Nephron (organoid): ENCODE measurements at regions not wholly inside any gene's neighbourhood (a gene's known extent, or its start where the extent isn't known, plus 50 kb on each side); places are given as distances from the start of the nearest gene placed in this dataset.

Experiments
- H3K27ac Mint-ChIP-seq, 3 experiments: 2 replicates each; pipeline ENCODE4 v1.8.0; 2020; ENCODE audit warnings: mixed read lengths in 3 of 3, mild to moderate bottlenecking in 2 of 3, moderate library complexity in 1 of 3
- H3K27me3 Mint-ChIP-seq: 2 replicates; pipeline ENCODE4 v1.8.0; 2021; ENCODE audit warnings: low read depth, mild to moderate bottlenecking, moderate library complexity, mixed read lengths
- H3K36me3 Mint-ChIP-seq: 2 replicates; pipeline ENCODE4 v1.8.0; 2020; ENCODE audit warnings: low read depth, mixed read lengths
- H3K4me1 Mint-ChIP-seq: 2 replicates; pipeline ENCODE4 v1.8.0; 2020; ENCODE audit warnings: mixed read lengths
- H3K4me3 Mint-ChIP-seq, 3 experiments: 2 replicates each; pipeline ENCODE4 v1.8.0; 2020; ENCODE audit warnings: mild to moderate bottlenecking in 3 of 3, mixed read lengths in 3 of 3, moderate library complexity in 2 of 3
- H3K9me3 Mint-ChIP-seq: 2 replicates; pipeline ENCODE4 v1.8.0; 2020; ENCODE audit warnings: mixed read lengths
- CTCF ChIP-seq, 3 experiments: fragments of 200-600 bp; sonication (generic); IDR thresholded peaks; one replicate each; pipeline ENCODE4 v1.5.0; 2021; ENCODE audit warnings: antibody characterized with exemption in 3 of 3; ENCODE audit not compliant: unreplicated experiment in 3 of 3

- Mint-ChIP-seq H3K4me1 (no peaks in the 10 kb centered on the region), H3K36me3 (no peaks in the 10 kb centered on the region), H3K27ac (no peak overlapping the region), H3K9me3 (peaks cover 3% of the 10 kb centered on the region), H3K4me3 (no peak overlapping the region), H3K27me3 (peaks cover 37% of the 10 kb centered on the region)
- no peak for TF ChIP-seq CTCF (IDR thresholded peaks at IDR 0.05; ENCODE audit: unreplicated experiment in 3 of 3)
Measured at GRCh38 chr7:69129524-69129923, 468.8 kb upstream of the AUTS2 start.

GRCh38 chr7:69129951-69130350 is 468.3 kb upstream of the AUTS2 start:
- Mint-ChIP-seq H3K4me3 (no peak overlapping the region), H3K4me1 (no peaks in the 10 kb centered on the region), H3K27me3 (peaks cover 39% of the 10 kb centered on the region), H3K36me3 (no peaks in the 10 kb centered on the region), H3K27ac (no peak overlapping the region), H3K9me3 (peaks cover 3% of the 10 kb centered on the region)
- no peak for TF ChIP-seq CTCF (IDR thresholded peaks at IDR 0.05; ENCODE audit: unreplicated experiment in 3 of 3)

- Mint-ChIP-seq H3K9me3 (peaks cover 3% of the 10 kb centered on the region), H3K27me3 (peaks cover 39% of the 10 kb centered on the region), H3K4me3 (no peak overlapping the region), H3K4me1 (no peaks in the 10 kb centered on the region), H3K27ac (no peak overlapping the region), H3K36me3 (no peaks in the 10 kb centered on the region)
- no peak for TF ChIP-seq CTCF (IDR thresholded peaks at IDR 0.05; ENCODE audit: unreplicated experiment in 3 of 3)
Measured at GRCh38 chr7:69130396-69130795, 467.9 kb upstream of the AUTS2 start.

GRCh38 chr7:69134316-69134715 is 464.0 kb upstream of the AUTS2 start:
- H3K27ac Mint-ChIP-seq = no peak overlapping the region
- H3K27me3 Mint-ChIP-seq = peaks cover 27% of the 10 kb centered on the region

GRCh38 chr7:69147631-69148030 is 450.6 kb upstream of the AUTS2 start:
- Mint-ChIP-seq H3K4me1 (no peaks in the 10 kb centered on the region), H3K27me3 (peaks cover 21% of the 10 kb centered on the region)
- TF ChIP-seq CTCF (IDR thresholded peaks at IDR 0.05; ENCODE audit: unreplicated experiment in 3 of 3) = no peak

More at GRCh38 chr7:69134316-69134715, 464.0 kb upstream of the AUTS2 start:
- Mint-ChIP-seq H3K4me3 (no peak overlapping the region), H3K36me3 (peaks cover 8% of the 10 kb centered on the region), H3K9me3 (peaks cover 26% of the 10 kb centered on the region), H3K4me1 (no peaks in the 10 kb centered on the region)
- no peak for TF ChIP-seq CTCF (IDR thresholded peaks at IDR 0.05; ENCODE audit: unreplicated experiment in 3 of 3)

More at GRCh38 chr7:69147631-69148030, 450.6 kb upstream of the AUTS2 start:
- Mint-ChIP-seq H3K9me3 (peaks cover 6% of the 10 kb centered on the region), H3K4me3 (no peak overlapping the region), H3K36me3 (no peaks in the 10 kb centered on the region), H3K27ac (no peak overlapping the region)
